Fibroblast of skin of right quadriceps (primary cell): ENCODE measurements at regions not wholly inside any gene's neighbourhood (a gene's known extent, or its start where the extent isn't known, plus 50 kb on each side); places are given as distances from the start of the nearest gene placed in this dataset.
"Not testable (repeated sequence)": the region's sequence is repeated elsewhere in the genome, so short reads cannot be mapped to it uniquely, and the experiment has no call there.

Experiments
- DNase-seq: peaks from one replicate; pipeline ENCODE4 v3.0.0-alpha.2; 2013

DNA sequence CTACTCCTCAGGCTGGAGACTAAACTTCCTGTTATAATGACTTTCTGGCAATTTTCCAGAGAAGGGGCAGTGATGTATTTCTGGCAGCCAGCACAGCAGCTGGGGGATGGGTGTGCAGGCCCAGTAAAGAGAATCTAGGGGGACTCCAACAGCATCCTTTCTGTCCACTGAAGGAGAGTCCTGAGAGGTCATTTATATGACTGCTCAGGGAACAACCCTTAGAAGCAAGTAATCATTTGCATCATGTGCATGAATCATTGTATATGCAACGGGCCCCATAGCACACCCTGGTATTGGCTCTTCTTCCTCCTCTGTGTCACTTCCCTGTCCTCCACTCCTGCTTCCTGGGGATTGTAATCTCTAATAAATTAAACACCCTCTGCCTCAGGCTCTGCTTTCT is 493.8 kb downstream of the RPS29 start:
- DNase-seq = peak; percentile 15

DNA sequence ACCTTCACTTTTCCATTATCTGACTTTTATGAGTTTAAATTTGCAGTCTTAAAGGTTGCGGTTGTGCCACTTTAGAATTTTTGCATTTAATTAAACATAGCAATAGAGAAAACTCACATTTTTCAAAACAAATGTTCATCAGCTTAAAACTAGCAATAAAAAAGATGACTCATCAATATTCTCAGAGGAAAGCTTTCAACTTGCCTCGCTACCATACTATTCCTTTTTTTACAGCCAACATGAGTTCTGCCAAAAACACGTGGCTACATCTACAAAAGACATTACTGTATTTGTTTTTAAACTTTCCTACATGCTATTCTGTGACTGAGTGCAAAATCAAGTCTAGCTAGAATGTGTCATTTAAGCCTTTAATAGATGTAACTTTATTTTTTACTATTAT is 497.1 kb downstream of the RPS29 start:
- peak; percentile 22 for DNase-seq

DNA sequence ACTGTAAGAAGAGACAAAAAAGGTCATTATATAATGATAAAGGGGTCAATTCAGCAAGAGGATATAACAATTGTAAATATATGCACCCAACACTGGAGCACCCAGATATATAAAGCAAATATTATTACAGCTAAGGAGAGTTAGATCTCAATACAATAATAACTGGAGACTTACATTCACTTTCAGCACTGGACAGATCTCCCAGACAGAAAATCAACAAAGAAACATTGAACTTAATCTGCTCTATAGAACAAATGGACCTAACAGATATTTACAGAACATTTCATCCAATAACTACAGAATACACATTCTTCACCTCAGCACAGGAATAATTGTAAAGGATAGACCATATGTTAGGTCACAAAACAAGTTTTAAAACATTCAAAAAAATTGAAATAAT is 512.9 kb downstream of the RPS29 start:
- not testable (repeated sequence) for DNase-seq

DNA sequence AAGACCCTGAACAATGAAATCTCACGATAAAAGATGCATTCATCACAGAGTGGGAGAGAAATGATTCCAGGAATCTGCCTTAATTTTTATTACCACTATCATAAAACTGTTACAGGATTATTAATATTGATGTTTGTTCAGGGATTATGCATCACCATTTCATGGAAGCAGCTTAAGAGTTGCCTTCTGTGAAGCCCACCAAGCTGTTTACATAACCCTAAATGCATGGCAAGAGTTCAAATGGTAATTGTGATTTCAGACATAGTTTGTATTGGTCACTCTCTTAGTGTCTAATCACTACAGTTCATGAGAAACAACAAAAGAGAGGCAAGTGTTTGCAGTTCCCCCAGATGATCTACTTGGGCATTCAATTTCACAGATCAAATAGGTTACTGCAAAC is 527.7 kb downstream of the RPS29 start:
- DNase-seq = no peak

DNA sequence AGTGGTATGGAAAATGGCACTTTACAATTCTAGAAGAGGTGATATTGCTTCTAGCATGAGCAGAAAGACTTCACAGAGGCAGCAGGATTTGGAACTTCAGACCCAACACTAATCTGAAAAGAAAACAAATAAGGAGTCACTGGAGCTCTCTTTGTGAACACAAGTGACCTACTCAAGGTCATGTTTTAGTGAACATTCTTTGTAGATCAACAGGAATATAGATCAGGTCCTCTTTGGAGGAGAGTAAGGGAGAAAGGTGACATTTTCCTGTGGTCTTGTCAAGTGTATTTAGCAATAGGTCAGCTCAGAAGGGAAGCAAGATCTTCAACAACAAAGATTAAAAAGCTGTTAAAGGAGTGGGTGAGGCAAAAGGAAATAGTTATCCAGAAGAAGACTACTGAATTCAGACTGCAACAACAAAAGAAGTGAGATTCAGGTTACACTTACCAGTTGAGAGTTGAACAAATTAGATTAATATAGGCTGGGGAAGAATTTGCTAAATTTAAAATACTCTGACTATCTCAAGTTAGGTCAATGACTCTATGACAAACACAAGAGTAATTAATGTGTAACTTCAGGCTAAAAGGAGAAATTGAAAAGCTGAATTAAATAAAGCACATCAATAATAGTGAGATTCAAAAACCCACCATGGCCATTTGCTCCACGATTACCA is 528.2 kb downstream of the RPS29 start:
- no peak for DNase-seq

DNA sequence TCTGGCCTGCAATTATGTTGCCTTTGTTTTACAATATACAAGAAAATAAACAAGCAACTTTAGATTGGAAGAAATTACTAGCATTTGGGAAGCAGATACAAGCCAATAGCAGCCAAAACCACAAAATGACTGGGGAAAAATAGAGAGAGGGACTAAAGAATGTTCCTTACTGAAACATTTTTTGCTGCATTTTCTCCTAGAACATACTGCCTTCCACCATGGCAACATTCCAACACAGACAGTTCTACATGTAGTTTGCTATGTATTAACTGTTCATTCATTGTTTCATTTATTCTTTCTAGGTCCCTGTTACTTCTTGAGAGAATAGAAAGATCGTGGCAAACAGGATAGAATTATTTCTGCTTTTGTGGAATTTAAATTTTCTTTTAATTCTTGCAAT is 530.2 kb downstream of the RPS29 start:
- peak; percentile 49 for DNase-seq

DNA sequence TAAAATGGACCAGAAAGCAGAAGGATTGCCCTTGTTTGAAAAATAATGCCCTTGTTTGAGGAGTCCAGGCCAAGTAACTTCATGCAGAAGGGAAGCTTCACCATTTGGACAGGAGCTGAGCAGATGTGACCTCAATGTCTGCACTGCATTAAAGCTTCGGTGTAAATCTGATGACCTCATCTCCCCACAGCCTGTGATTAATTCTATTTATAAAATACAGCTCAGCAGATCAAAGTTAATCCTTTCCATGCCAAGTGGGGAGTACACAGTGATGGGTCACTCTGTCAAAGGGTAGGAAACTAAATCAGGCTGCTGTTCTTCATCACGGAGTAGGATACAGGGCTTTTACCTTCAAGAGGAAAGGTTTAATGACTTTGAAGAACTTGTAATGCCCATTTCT is 533.7 kb downstream of the RPS29 start:
- DNase-seq = peak; percentile 82

DNA sequence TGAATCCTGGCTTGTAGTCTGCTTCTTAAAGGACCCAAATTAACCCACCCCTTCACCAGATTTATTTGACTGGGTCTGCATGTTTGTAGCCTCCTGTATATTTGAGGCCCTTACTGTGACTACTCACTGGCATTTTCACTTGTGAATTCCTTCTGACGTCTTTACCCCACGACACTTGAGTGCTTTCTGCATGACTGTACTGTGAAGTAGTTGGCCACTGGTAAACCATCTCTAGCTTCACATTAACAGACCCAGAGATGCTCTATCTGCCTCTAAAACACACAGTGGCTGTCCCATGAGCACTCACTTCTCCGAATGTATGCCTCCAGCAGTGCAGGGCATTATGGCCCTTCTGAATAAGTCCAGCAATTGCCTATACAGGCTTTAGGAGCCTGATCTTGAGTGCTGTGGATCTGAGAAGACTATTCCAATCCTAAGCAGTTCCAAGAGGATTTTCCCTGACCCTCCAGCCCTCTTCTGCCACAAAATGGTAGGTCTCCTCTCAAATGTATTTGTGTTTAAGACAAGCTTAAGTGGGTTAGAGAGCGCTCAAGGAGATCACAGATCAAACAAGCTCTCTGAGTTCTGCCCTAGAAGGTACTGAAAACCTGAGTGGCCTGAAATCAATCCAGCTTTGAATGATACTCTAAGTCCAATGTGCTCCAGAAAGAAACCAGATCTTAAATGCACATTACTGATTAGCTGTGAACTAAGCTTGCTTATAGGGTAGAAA is 534.7 kb downstream of the RPS29 start:
- peak; percentile 82 for DNase-seq

DNA sequence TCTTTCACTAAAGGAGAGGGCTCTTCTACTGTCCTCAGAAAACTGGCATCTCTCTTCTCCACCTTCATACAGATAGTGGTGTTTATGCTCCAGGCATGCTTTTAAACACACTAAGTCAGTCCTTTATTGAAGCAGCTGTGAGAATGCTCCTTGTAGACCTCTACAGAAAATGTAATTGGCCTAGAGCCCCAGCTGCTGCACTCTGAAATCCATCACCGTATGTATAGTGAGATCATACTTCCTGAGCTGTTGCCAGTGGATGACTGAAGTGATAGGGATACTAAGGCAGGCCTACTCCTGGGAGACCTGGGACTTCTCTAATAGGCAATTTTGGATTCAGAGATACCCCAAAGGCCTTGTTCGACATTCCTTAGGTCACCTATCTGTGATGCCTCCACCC is 535.4 kb downstream of the RPS29 start:
- DNase-seq = peak; percentile 52

DNA sequence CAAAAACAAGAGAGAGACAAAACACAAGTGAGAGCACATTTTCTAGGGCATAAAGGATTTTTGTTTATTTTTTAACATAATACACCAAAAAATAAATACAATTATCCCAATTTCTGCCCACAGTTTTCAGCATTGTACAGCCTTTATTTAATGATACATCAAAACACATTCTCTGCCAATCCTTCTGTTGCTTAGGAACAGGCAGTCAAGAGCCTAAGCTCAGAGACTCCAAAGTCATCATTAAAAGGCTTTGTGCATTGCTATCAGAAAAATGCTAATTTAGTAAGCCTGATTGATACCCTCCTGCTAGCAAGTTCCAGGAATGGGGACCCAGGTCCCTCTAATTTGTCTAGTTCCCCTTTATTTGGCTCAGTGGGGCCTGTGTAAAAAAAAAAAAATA is 536.5 kb downstream of the RPS29 start:
- DNase-seq = no peak

DNA sequence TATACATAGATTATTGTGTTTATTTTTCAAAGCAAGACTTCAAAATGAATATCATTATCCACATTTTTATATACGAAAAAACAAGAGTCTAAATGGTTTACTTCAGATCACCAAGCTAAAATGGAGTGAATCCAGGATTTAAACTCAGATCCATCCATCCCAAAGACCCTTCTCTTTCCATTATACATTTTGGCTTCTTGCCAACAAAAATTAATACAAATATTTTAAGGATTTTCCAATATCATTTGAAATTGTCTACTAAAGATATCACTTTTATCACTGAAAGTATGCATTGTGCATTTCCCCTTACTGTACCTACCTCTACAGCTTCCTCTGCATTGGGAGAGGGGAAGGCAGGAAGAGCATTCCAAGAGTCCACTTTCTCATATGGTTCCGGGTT is 541.2 kb downstream of the RPS29 start:
- DNase-seq = no peak

DNA sequence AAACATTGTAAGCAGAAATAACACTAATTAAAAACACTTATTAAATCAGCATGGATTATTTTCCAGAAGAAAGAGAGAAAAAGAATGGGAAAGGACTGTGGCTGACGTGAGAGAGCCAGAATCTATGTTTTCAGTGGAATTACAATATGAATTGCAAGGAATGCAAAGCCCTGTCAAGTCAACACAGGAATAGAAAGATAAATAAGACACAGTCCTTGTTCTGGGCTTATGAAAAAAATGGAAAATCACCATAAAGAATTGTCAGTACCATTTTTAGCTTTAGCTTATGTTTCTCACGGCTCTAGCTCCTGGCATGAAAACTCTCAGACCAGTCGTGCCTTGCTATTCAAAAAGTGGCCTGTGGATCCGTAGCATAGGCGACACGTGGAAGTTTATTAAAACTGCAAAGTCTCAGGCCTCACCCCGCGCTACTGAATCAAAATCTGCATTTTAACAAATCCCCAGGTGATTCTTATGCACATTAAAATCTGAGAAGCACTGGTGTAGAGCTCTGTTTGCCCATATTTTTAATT is 549.1 kb downstream of the RPS29 start:
- DNase-seq = no peak

DNA sequence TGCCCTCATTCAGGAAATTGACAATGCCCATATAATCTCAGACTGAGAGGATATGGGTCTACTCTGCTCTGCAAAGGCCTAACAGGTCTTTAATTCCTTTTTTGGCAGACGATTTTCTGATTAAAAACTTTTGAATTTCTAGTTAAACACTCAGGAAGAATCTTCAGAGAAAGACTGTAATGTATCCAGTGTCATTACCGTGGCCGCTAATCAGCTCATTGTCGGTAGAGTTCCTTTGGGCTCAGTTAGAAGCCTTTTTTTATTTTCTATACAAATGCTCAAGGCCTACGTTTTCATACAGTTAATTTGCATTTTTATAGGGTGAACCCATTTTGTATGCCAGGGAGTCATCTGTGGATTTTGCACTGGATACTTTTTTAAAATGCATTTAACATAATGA is 549.9 kb downstream of the RPS29 start:
- no peak for DNase-seq

DNA sequence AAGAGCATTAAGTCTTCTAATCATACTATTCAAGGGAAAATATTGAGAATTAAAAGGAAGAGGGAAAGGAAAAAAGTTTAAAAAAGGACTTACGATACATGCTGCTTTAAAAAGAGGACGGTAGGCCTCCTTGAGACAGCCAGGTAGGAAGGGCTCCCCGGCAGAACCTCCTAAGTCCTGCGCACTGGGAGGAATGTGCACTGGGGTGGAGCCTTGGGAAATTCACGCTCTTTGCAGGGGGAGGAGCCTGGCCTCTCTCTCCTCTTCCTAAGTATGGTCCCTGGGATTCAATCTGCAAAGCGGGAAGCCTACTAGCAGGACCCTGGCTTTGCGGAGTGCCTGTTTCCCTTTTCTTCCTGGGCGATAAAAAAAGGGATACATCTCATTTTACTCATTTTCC is 553.0 kb downstream of the RPS29 start:
- no peak for DNase-seq

DNA sequence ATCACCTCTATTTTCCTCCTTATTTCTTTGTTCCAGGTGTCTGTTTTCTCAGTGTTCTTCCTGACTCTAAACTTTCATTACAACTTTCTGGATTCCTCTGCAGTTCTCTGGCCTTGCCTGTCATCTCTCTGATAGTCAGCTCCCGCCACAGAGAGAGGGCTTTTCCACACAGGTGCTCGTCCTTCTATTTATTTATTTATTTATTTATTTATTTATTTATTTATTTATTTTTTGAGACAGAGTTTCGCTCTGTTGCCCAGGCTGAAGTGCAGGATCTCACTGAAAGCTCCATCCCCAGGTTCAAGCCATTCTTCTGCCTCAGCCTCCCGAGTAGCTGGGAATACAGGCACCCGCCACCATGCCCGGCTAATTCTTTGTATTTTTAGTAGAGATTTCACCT is 554.5 kb downstream of the RPS29 start:
- not testable (repeated sequence) for DNase-seq

DNA sequence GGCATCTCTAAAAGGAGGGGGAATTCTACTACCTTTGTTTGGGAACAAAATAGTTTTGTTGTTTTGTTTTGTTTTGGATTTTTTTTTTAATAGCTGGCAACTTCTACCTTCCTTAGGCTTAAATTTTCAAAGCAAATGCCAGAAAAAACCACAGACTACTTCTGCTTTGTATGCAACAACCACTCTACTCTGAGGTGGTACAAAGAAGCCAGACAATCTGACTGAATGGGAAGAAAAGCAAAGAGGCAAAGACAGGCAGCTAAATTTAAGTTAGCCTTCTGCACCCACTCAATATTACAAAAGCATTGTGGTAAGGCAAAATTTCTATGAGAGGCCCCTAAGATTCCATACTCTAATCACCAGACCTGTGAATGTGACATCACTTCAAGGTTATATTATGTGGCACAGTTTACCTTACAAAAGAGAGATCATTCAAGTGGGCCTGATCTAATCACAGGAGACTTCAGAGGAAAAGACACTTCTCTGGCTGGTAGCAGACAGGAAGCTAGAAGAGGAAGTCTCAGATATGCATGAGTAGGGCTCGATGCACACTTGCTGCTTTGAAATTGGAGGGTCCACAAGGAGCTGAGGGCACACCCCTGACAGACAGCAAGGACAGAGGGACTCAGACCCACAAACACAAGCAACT is 566.6 kb downstream of the RPS29 start:
- no peak for DNase-seq

DNA sequence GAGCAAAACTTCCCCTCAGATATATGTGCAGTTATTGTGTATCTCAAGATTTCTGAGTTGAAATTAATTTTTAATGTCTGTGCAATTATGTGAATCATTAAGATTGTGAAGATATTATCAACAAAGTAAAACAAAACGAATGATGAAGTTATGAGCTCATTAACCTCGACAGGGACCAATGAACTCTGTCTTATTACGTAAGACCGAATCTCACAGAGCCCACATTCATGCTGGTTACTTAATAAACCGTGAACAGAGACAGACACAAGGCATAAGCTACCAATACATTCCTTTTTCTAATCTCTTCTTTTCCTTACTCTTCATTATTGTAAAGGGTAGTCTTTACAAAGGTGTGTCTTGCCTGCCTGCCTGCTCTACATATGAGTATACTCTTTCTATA is 568.7 kb downstream of the RPS29 start:
- peak; percentile 8 for DNase-seq

DNA sequence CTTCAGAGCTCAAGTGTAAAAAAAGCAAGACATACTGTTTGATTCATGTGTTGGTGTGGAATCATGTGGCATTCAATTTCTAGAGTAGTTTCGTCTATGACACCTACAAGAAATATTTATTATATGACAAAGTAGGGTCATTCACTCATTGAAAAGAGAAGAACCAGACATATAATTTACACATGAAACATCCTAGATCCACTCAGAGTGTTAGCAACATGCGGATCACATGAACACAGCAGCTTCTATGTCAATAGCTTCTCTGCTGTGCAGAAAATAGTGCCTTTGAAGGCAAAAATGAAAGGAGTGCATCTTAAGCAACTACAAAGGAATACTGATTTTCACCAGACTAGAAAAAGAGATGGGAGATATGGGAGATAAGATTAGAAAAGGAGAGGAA is 569.8 kb downstream of the RPS29 start:
- DNase-seq = no peak

DNA sequence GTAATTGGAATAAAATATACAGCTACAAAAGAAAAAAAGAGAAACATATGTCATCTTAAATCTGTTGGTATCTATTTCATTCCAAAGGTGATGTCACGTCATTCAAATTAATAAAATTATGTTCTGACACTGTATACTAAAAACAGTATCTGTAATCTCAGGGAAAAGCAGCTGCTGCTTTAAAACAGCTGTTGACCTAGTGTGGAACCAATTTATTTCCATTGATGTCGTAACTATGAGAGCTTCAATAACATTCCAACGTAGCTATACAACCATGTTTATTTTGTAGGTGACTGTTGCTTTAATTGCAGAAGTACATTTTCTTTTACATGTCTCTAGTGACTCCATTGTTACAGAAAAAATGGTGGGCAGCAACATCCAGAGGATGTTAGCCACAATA is 571.7 kb downstream of the RPS29 start:
- no peak for DNase-seq

DNA sequence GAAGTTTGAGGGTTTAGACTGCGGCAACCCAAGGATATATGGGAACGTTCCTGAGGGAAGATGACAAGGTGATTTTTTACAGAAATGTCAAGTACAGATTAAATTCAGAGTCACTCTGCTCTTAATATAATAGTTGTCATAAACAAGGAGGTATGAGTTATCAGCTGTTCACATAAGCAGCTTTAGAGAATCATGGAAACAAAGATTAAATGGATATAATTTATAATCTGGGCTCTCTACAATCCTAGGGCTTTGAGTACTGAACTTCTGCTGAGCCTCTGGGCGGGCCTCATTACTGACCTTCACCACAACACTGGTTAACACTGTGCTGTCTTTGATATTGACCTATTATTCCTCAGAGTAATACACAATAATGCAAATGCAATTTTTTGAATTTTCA is 577.8 kb downstream of the RPS29 start:
- DNase-seq = no peak

DNA sequence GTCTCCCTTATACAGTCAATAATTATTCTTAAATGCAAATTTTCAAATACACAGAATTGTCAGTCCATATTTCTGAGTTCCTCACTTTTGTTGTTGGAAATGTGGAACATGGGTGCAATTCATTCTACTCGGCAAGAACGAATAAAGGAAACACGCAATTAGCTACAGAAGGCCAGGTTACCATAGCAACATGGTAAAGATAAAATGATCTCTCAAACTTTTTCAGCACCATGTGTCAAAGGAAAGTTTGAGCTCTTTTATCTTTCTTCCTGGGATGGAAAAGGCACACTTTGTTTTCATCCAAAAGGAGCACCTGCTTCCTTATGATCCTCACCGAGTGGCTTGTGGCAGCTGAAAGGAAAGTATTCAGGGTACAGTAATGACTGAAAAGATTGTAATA is 595.0 kb downstream of the RPS29 start:
- no peak for DNase-seq

DNA sequence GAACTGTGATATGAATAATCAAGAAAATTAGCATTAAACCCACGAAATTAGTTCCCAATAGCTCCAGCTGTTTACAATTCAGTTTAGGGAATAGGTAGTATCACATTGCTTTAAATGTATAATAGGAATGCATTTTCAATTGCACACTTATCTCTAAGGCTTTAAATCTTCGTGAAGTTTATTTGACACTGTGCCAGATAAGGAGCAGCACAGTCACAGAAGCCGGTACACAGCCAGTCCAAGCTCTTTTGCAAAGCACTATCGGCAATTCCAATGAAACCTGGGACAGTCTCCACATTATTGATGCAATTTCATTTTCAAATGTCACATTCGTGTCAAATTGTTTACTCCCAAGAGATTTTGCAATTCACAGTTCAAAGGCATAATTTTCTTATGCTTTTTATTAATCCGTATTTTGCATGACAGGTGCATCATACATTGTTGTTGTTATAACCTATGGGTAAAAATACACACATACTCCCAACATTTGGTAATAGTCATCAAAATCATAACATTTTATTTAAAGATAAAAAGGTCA is 602.8 kb downstream of the RPS29 start:
- DNase-seq = no peak

DNA sequence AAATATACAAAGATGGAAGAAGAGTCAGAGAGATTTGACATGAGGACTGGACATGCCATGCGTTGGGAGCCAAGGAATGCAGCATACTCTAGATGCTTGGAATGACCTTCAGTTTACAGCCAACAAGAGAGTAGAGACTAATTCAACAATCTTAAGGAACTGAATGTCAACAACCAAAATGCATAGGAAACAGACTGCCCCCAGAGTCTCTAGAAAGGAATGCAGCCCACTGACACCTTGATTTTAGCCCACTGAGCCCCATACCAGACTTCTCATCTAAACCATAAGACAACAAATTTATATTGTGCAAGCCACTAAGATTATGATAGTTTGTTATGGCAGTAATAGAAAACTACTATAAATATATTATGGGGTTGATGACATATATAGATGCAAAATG is 611.2 kb downstream of the RPS29 start:
- DNase-seq = no peak

DNA sequence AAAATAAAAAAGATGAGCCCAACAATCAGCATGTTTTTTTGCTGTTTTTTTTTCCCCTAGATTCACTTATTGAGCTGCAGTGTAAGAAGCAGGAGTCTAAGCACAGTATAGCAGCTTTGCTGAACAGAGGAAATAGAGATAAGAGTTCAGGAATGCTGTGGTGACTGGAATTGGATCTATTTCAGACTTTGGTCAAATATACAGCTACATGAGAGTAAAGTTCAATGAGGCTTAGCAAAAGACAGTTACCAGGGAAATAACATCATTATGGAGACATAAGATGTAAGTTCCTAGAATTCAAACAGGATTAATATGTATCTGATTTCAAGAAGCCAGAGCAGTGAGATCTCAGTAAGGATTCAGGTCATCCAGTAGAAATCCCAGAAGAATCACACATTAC is 613.0 kb downstream of the RPS29 start:
- DNase-seq = peak; percentile 88
